Type B pancreatic cell (in vitro differentiated cells): ENCODE measurements at regions not wholly inside any gene's neighbourhood (a gene's known extent, or its start where the extent isn't known, plus 50 kb on each side); places are given as distances from the start of the nearest gene placed in this dataset.

Source experiments
- DNase-seq: peaks from one replicate; pipeline ENCODE4 v3.0.0; 2021; ENCODE audit warnings: mixed read lengths; ENCODE audit not compliant: unreplicated experiment; ENCODE audit errors: extremely low spot score
- H3K27ac Mint-ChIP-seq: 2 replicates; pipeline ENCODE4 v1.8.0; 2021; ENCODE audit warnings: mild to moderate bottlenecking, mixed read lengths
- H3K27me3 Mint-ChIP-seq: 2 replicates; pipeline ENCODE4 v1.8.0; 2021; ENCODE audit warnings: mixed read lengths
- H3K36me3 Mint-ChIP-seq: 2 replicates; pipeline ENCODE4 v1.8.0; 2021; ENCODE audit warnings: mixed read lengths
- H3K4me1 Mint-ChIP-seq: one replicate; pipeline ENCODE4 v1.8.0; 2021; ENCODE audit warnings: mixed read lengths; ENCODE audit not compliant: unreplicated experiment
- H3K4me3 Mint-ChIP-seq: 2 replicates; pipeline ENCODE4 v1.8.0; 2021; ENCODE audit warnings: mild to moderate bottlenecking, mixed read lengths
- H3K9me3 Mint-ChIP-seq: 2 replicates; pipeline ENCODE4 v1.8.0; 2021; ENCODE audit warnings: mixed read lengths
- CTCF ChIP-seq: fragments of 200-600 bp; sonication (generic); conservative IDR thresholded peaks from 2 replicates; pipeline ENCODE4 v1.5.0; 2021; ENCODE audit warnings: antibody characterized with exemption, mild to moderate bottlenecking

- H3K4me1 Mint-ChIP-seq: no peaks in the 10 kb centered on the region
- H3K36me3 Mint-ChIP-seq: no peaks in the 10 kb centered on the region
- H3K27ac Mint-ChIP-seq: no peak overlapping the region
- no peak for DNase-seq
- no peak for TF ChIP-seq CTCF
- no peaks in the 10 kb centered on the region for H3K9me3 Mint-ChIP-seq
- H3K4me3 Mint-ChIP-seq: no peak overlapping the region
- H3K27me3 Mint-ChIP-seq: no peaks in the 10 kb centered on the region
Measured at GRCh38 chr1:170863621-170864020, 71.7 kb upstream of the MROH9 start.

GRCh38 chr1:170864238-170864637 is 71.1 kb upstream of the MROH9 start:
- Mint-ChIP-seq H3K36me3 (no peaks in the 10 kb centered on the region), H3K27me3 (no peaks in the 10 kb centered on the region), H3K4me3 (no peak overlapping the region), H3K9me3 (no peaks in the 10 kb centered on the region), H3K4me1 (no peaks in the 10 kb centered on the region), H3K27ac (no peak overlapping the region)
- DNase-seq: no peak
- no peak for TF ChIP-seq CTCF

- Mint-ChIP-seq H3K4me3 (no peak overlapping the region), H3K4me1 (no peaks in the 10 kb centered on the region), H3K36me3 (no peaks in the 10 kb centered on the region), H3K9me3 (no peaks in the 10 kb centered on the region), H3K27me3 (no peaks in the 10 kb centered on the region), H3K27ac (no peak overlapping the region)
- no peak for DNase-seq
- TF ChIP-seq CTCF: no peak
Measured at GRCh38 chr1:170864876-170865538, 70.3 kb upstream of the MROH9 start.

GRCh38 chr1:170866646-170867045 is 68.7 kb upstream of the MROH9 start:
- Mint-ChIP-seq H3K4me3 (no peak overlapping the region), H3K27me3 (no peaks in the 10 kb centered on the region), H3K9me3 (no peaks in the 10 kb centered on the region), H3K36me3 (no peaks in the 10 kb centered on the region), H3K4me1 (no peaks in the 10 kb centered on the region), H3K27ac (no peak overlapping the region)
- no peak for TF ChIP-seq CTCF
- no peak for DNase-seq

- Mint-ChIP-seq H3K27me3 (no peaks in the 10 kb centered on the region), H3K4me3 (no peak overlapping the region), H3K9me3 (no peaks in the 10 kb centered on the region), H3K27ac (no peak overlapping the region), H3K4me1 (peaks cover 6% of the 10 kb centered on the region), H3K36me3 (no peaks in the 10 kb centered on the region)
- no peak for TF ChIP-seq CTCF
- DNase-seq: no peak
Measured at GRCh38 chr1:170871868-170872267, 63.5 kb upstream of the MROH9 start.

- no peak for TF ChIP-seq CTCF
- no peaks in the 10 kb centered on the region for H3K27me3 Mint-ChIP-seq
- H3K36me3 Mint-ChIP-seq: no peaks in the 10 kb centered on the region
- peaks cover 6% of the 10 kb centered on the region for H3K4me1 Mint-ChIP-seq
- H3K27ac Mint-ChIP-seq: no peak overlapping the region
- no peaks in the 10 kb centered on the region for H3K9me3 Mint-ChIP-seq
- no peak overlapping the region for H3K4me3 Mint-ChIP-seq
- DNase-seq: no peak
Measured at GRCh38 chr1:170872663-170873062, 62.7 kb upstream of the MROH9 start.
